ENCODE measurements at regions not wholly inside any gene's neighbourhood (a gene's known extent, or its start where the extent isn't known, plus 50 kb on each side); places are given as distances from the start of the nearest gene placed in this dataset.
"Not testable (repeated sequence)": the region's sequence is repeated elsewhere in the genome, so short reads cannot be mapped to it uniquely, and the experiment has no call there.

DNA sequence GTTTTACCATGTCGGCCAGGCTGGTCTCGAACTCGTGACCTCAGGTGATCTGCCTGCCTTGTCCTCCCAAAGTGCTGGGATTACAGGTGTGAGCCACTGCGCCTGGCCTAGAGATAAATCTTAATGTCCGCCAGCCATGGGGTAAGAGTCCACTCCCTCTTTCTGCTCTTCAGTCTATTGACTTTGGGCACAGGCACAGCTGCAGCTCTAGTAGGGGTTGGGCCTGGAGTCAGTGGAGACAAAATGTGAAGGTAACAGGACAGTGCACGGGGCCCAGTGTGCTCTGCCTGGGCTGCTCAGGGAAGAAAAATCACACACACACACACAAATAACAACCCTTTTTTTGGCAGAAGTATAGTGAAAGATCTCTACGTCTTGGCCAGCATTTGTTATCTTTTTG lies 209.5 kb downstream of the NPIPA7 start:
- H3K9me3 ChIP-seq (ENCODE audit: control insufficient read depth, insufficient read depth, low read length); H3K4me1 ChIP-seq (ENCODE audit: control insufficient read depth, insufficient read depth, low read length); H3K27me3 ChIP-seq (ENCODE audit: control insufficient read depth, insufficient read depth, low read length); H3K27ac ChIP-seq (ENCODE audit: low read length); H3K4me3 ChIP-seq (ENCODE audit: low read length); H3K36me3 ChIP-seq (ENCODE audit: control insufficient read depth, insufficient read depth, low read length); DNase-seq (ENCODE audit: low read depth, low spot score): not testable (repeated sequence)
- WGBS (ENCODE audit: insufficient coverage, insufficient read length) = no CpG with 5 or more reads among the region's 7 CpGs

GRCh38 chr16:16590654-16591318 lies 211.8 kb downstream of the NPIPA7 start:
- no CpG with 5 or more reads among the region's 4 CpGs for WGBS (ENCODE audit: insufficient coverage, insufficient read length)
- H3K4me3 ChIP-seq (ENCODE audit: low read length); H3K9me3 ChIP-seq (ENCODE audit: control insufficient read depth, insufficient read depth, low read length); DNase-seq (ENCODE audit: low read depth, low spot score); H3K27ac ChIP-seq (ENCODE audit: low read length); H3K4me1 ChIP-seq (ENCODE audit: control insufficient read depth, insufficient read depth, low read length); H3K36me3 ChIP-seq (ENCODE audit: control insufficient read depth, insufficient read depth, low read length); H3K27me3 ChIP-seq (ENCODE audit: control insufficient read depth, insufficient read depth, low read length): not testable (repeated sequence)

- not testable (repeated sequence) for H3K27ac ChIP-seq (ENCODE audit: low read length); H3K9me3 ChIP-seq (ENCODE audit: control insufficient read depth, insufficient read depth, low read length); H3K27me3 ChIP-seq (ENCODE audit: control insufficient read depth, insufficient read depth, low read length); H3K4me1 ChIP-seq (ENCODE audit: control insufficient read depth, insufficient read depth, low read length); H3K36me3 ChIP-seq (ENCODE audit: control insufficient read depth, insufficient read depth, low read length); DNase-seq (ENCODE audit: low read depth, low spot score)
- no CpG with 5 or more reads among the region's 19 CpGs for WGBS (ENCODE audit: insufficient coverage, insufficient read length)
- H3K4me3 ChIP-seq (ENCODE audit: low read length) = peak overlapping the region; percentile 26; the same call in 1 of the 2 replicates
Measured at GRCh38 chr16:16593156-16593863, 214.4 kb downstream of the NPIPA7 start.

DNA sequence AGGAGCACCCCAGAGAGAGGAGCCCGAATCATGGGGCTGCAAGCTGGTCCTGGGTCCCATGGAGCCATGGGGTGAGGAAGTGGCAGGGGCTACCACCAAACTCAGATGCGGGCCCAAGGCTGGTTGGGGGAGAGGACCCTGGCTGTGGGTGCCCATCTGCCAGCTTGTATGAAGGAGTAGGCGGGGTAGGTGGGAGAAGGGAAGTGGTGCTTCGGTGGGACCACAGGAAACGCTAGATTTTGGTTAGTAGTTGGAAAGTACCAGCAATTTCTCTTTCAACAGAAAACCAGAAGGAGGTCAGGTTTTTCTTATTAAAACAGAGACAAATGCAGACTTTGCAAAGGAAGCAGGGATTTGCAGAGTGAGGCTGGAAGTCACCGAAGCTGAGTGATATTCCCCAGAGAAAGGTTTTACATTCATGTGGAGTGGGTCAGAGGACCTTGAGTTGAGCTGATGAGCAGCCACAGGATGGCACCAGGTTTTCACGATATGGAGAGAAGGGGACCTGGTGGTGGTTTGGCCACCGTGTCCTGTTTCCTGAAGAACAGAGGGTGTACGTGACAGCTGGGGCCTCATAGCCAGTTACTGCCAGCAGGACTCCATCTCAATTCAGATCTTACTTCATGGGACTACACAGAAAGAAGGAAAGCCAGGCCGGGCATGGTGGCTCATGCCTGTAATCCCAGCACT lies 216.2 kb downstream of the NPIPA7 start:
- H3K36me3 ChIP-seq (ENCODE audit: control insufficient read depth, insufficient read depth, low read length); H3K9me3 ChIP-seq (ENCODE audit: control insufficient read depth, insufficient read depth, low read length); H3K4me1 ChIP-seq (ENCODE audit: control insufficient read depth, insufficient read depth, low read length); H3K27me3 ChIP-seq (ENCODE audit: control insufficient read depth, insufficient read depth, low read length); H3K27ac ChIP-seq (ENCODE audit: low read length); DNase-seq (ENCODE audit: low read depth, low spot score); H3K4me3 ChIP-seq (ENCODE audit: low read length): not testable (repeated sequence)
- WGBS (ENCODE audit: insufficient coverage, insufficient read length) = no CpG with 5 or more reads among the region's 10 CpGs

DNA sequence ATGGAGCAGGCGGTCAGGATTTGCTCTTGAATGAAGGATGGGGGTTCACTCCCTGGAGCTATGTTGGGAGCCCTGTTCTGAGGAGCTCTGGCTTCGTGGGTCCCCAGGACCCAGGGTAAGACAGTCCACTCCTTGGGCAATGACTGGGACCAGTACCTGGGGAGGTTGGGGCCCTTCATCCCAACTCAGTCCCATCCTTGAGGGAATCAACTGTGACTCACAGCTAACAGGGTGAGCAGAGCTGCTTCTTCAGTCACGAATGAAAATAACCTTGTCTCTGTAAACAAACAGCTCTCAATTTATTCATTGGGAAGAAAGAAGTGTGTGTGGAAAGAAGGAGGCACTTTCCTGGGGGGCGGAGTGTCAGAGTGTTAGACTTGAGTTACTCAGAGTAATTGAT lies 222.3 kb downstream of the NPIPA7 start:
- H3K27me3 ChIP-seq (ENCODE audit: control insufficient read depth, insufficient read depth, low read length); H3K4me3 ChIP-seq (ENCODE audit: low read length); DNase-seq (ENCODE audit: low read depth, low spot score); H3K27ac ChIP-seq (ENCODE audit: low read length); H3K4me1 ChIP-seq (ENCODE audit: control insufficient read depth, insufficient read depth, low read length); H3K36me3 ChIP-seq (ENCODE audit: control insufficient read depth, insufficient read depth, low read length); H3K9me3 ChIP-seq (ENCODE audit: control insufficient read depth, insufficient read depth, low read length): not testable (repeated sequence)
- WGBS (ENCODE audit: insufficient coverage, insufficient read length) = no CpG with 5 or more reads among the region's 4 CpGs

GRCh38 chr16:16607401-16608082 lies 228.6 kb downstream of the NPIPA7 start:
- no CpG with 5 or more reads among the region's 8 CpGs for WGBS (ENCODE audit: insufficient coverage, insufficient read length)
- H3K36me3 ChIP-seq (ENCODE audit: control insufficient read depth, insufficient read depth, low read length); H3K4me3 ChIP-seq (ENCODE audit: low read length); H3K9me3 ChIP-seq (ENCODE audit: control insufficient read depth, insufficient read depth, low read length); DNase-seq (ENCODE audit: low read depth, low spot score); H3K27me3 ChIP-seq (ENCODE audit: control insufficient read depth, insufficient read depth, low read length); H3K4me1 ChIP-seq (ENCODE audit: control insufficient read depth, insufficient read depth, low read length); H3K27ac ChIP-seq (ENCODE audit: low read length): not testable (repeated sequence)

- WGBS (ENCODE audit: insufficient coverage, insufficient read length) = no CpG with 5 or more reads among the region's 6 CpGs
- H3K9me3 ChIP-seq (ENCODE audit: control insufficient read depth, insufficient read depth, low read length); H3K27ac ChIP-seq (ENCODE audit: low read length); H3K36me3 ChIP-seq (ENCODE audit: control insufficient read depth, insufficient read depth, low read length); H3K27me3 ChIP-seq (ENCODE audit: control insufficient read depth, insufficient read depth, low read length); H3K4me3 ChIP-seq (ENCODE audit: low read length); H3K4me1 ChIP-seq (ENCODE audit: control insufficient read depth, insufficient read depth, low read length); DNase-seq (ENCODE audit: low read depth, low spot score): not testable (repeated sequence)
Measured at GRCh38 chr16:16609627-16610026, 230.7 kb downstream of the NPIPA7 start.

DNA sequence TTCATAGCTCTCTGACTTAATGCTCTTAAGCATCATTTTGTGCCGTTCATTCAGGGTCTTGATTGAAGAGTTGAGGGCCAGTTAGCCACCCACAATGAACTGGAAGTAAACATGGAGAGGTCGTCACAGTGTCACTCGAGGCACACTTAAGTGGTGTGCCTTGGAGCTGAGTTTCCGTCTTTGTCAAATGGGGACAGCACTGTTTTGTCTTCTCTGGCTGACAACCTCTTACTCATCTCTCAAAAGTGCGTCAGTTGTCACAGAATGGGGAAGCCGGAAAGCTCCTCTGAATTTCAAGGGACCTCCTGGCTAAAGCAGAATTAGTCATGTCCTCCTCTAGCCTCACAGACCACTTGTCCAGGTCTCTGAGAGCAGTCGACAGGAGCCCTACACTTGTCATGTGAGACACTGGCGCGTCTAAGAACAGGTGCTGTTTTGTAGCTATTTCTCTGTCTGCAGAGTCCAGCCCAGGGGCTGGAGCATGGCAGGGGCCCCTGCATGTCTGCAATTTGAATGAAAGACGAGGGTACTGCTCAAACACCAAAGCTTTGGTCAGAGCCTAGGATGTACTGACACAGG lies 231.5 kb downstream of the NPIPA7 start:
- not testable (repeated sequence) for H3K27ac ChIP-seq (ENCODE audit: low read length); H3K4me1 ChIP-seq (ENCODE audit: control insufficient read depth, insufficient read depth, low read length); H3K9me3 ChIP-seq (ENCODE audit: control insufficient read depth, insufficient read depth, low read length); H3K36me3 ChIP-seq (ENCODE audit: control insufficient read depth, insufficient read depth, low read length); H3K27me3 ChIP-seq (ENCODE audit: control insufficient read depth, insufficient read depth, low read length); H3K4me3 ChIP-seq (ENCODE audit: low read length); DNase-seq (ENCODE audit: low read depth, low spot score)
- WGBS (ENCODE audit: insufficient coverage, insufficient read length) = no CpG with 5 or more reads among the region's 10 CpGs

GRCh38 chr16:16613212-16613611 lies 234.3 kb downstream of the NPIPA7 start:
- DNase-seq (ENCODE audit: low read depth, low spot score); H3K9me3 ChIP-seq (ENCODE audit: control insufficient read depth, insufficient read depth, low read length); H3K27me3 ChIP-seq (ENCODE audit: control insufficient read depth, insufficient read depth, low read length); H3K36me3 ChIP-seq (ENCODE audit: control insufficient read depth, insufficient read depth, low read length); H3K4me1 ChIP-seq (ENCODE audit: control insufficient read depth, insufficient read depth, low read length); H3K4me3 ChIP-seq (ENCODE audit: low read length); H3K27ac ChIP-seq (ENCODE audit: low read length): not testable (repeated sequence)
- WGBS (ENCODE audit: insufficient coverage, insufficient read length) = no CpG with 5 or more reads among the region's 4 CpGs

- not testable (repeated sequence) for H3K9me3 ChIP-seq (ENCODE audit: control insufficient read depth, insufficient read depth, low read length); H3K36me3 ChIP-seq (ENCODE audit: control insufficient read depth, insufficient read depth, low read length); DNase-seq (ENCODE audit: low read depth, low spot score); H3K4me1 ChIP-seq (ENCODE audit: control insufficient read depth, insufficient read depth, low read length); H3K27me3 ChIP-seq (ENCODE audit: control insufficient read depth, insufficient read depth, low read length); H3K4me3 ChIP-seq (ENCODE audit: low read length); H3K27ac ChIP-seq (ENCODE audit: low read length)
- no CpG with 5 or more reads among the region's 6 CpGs for WGBS (ENCODE audit: insufficient coverage, insufficient read length)
Measured at GRCh38 chr16:16614484-16614883, 235.5 kb downstream of the NPIPA7 start.

Measured in iPS DF 6.9 (cell line).